NCI-H345 (cell line): ENCODE measurements at regions not wholly inside any gene's neighbourhood (a gene's known extent, or its start where the extent isn't known, plus 50 kb on each side); places are given as distances from the start of the nearest gene placed in this dataset.
A peak's percentile ranks its signal among the peaks of the same experiment; 100 is the strongest.
"Not testable (repeated sequence)": the region's sequence is repeated elsewhere in the genome, so short reads cannot be mapped to it uniquely, and the experiment has no call there.

Experiments used
- DNase-seq: peaks from one replicate; lab custom pipeline; 2025; lab: John Stamatoyannopoulos, UW

DNA sequence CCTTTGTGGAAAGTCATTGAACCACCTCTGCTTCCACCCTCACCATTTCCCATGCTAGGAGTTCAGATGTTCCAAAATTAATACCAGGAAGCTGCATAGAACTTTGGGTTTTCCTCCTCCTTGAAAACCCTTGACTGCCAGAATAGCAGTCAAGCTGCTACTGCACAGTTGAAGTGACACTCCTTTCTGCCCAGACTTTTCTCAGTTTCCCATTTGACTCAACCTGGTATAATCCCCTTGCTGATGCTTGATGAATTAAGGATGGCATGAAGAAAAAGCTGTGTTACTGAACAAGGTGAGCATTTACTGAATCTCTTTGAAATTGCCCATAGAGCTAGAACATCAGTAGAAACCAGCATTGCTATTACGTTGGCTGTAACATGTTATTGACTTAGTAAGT is 286.0 kb downstream of the EDEM1 start:
- DNase-seq: no peak

DNA sequence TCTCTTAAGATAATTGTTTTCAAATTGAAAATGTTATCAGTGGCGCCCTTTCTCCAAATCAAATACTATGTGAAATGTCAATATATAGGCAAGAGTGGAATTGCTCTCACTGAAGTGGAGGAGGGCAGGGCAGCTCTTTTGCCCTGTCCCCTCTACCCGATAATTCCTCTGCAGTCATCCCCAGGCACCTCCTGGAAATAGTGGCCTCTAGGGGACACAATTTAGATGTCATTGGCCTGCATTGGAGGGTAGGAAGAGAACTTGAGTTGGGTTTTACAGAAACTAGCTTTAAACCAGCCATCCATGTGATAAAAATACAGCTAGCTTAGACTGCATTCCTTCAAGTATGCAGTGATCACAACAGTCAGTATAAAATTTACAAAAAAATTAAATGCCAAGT is 288.9 kb downstream of the EDEM1 start:
- no peak for DNase-seq

DNA sequence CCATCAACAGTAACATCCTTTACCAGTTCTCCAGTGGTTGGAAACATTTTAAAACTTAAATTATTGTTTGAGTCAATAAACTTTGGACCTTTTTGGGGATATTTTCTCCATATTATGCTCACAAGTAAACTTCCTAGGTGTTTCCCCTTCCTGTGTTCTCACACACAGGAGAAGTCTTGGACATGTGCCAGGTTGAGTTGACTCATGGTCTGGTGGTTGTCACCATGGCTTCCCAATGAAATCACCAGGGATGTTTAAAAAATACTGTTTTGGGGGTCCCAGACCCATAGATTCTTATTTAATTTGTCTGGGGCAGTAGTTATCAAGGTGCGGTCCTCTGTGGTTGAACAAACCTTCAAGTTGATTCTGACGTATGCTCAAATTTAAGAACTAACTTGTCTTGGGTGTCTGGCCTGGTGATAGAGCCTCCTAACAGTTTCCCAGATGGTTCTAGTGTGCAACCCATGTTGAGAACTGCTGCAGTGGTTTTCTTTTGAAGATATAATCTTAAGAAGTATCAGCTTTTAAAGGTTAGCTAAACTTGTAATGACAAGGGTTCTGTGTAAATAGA is 291.8 kb downstream of the EDEM1 start:
- no peak for DNase-seq

DNA sequence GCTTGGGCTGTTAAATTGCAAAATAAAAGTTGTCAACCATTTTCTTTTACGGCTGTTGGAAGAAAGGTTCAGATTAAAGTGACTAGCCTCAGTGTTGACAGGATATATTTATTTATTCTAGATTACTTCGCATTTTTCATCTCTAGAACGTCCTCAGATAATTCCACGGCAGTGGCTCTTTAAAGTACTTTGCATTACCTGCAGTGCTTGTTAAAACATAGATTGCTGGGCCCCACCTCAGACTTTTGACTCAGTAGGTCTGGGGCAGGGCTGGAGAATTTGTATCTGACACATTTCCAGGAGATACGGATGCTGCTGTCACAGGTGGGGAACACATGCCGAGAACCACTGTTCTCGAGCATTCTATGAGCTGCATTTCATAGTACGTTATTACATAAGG is 292.7 kb downstream of the EDEM1 start:
- no peak for DNase-seq

DNA sequence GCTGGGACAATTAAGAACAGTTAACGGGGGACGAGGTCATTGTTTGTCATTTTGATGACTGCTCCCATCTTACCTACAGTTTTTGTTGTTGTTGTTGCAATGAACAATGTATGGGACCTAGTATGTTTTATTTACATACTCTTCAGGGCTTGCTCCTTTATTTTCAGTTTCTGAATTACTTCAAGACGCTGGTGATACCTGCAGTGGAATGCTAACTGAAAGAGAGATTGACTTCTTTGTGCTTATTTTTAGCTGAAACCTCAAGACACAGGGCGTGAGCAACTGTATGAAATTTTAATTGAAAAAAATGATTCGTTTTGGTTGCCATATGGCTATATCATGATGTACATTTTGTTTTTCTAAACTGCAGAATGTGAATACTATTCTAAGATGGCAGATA is 297.9 kb downstream of the EDEM1 start:
- no peak for DNase-seq

DNA sequence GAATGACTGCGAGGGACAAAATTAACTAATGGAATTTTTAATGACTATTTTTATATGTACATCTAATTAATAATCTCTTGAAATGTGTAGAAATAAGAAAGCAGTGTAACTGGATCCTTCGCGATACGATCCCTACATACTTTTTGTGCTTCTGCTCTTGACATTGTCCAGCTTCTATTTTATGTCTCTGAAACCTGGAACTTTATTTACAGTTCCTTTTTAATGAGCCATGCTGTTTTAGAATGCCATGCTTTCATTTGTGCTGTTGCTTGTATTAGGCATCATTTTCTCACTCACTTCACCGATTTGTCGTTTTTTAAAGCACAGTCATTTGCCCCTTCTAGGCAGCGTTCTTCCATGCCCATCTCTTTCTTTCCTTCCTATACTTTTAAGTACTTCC is 301.3 kb downstream of the EDEM1 start:
- DNase-seq: no peak

DNA sequence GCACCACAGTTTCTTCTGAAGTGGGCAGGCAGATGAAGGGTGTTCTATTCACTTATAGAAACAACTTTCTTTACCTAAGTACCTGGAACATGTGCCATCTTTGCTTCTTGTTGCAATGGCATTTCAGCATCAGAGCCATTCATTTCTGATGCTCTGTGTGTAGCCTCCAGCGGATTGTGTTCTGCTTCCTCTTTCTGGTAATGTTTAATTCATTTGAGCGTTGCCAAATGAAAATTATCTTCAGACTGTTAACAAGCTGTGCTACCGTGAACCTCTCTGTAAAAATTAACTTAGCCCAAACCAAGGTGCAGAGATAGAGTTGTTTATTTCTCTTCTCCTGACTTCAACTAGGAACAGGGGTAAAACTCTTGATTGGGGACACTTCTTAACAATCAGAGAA is 302.0 kb downstream of the EDEM1 start:
- DNase-seq: no peak

DNA sequence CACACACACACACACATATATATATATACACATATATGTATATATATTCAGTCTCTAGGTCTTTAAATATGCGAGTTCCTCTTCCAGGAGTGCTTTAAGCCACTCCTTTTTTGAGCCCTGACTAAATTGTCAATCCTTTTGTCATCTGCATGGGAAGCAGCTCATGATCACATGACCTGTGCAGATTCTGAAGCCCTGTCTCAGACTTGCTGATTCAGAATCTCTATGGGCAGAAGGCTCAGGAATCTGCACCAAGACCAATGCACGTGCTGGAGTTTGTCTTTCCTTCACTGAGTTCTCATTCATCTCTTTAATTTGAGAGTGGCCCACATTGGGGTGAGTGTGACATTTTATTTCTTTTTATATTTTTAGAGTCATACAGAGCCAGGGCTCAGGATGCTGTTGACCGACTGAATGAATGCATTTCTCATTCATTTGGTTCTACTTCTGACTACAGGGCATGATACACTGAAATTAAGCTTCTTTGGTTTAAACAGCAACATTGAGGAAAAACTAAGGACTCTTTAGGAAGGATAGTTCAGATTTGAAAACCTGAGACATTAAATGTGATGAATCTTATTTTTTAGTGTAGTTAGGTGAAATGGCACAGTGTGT is 307.5 kb downstream of the EDEM1 start:
- DNase-seq: no peak

DNA sequence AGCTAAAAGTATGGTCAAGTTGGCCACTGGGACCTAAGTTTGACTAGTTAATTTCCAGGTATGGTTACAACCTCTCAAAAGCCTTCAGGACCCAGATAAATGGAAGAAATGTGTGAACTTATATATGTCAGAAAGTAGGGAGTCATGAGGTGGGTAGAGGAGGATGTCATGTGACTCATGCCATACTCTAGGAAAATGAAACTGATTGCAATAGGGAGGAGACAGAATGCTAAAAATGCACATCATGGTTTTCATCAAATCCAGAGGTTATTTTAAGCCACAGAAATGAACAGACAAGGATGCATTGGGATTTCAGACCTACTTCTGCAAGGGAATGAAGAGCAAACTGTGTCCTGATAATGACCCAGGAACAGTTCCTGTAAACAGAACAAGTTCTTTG is 310.0 kb downstream of the EDEM1 start:
- no peak for DNase-seq

DNA sequence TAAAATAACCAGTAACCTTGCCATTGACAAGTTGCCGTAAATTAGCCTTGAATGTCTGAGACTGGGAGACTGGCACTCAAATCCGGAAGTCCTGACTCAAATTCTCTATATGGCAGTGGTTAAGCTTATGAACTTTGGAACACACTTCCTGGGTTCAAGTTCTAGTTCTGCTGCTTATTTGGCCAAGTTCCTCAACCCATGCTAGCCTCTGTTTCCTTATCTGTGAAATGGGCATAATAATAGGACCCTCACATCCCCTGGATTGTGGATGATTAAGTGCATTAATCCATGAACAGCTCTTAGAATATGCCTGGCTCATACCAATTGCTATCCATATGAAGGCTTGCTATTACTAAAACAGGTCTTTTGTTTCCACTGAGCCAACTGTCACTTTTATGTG is 311.5 kb downstream of the EDEM1 start:
- DNase-seq: no peak

DNA sequence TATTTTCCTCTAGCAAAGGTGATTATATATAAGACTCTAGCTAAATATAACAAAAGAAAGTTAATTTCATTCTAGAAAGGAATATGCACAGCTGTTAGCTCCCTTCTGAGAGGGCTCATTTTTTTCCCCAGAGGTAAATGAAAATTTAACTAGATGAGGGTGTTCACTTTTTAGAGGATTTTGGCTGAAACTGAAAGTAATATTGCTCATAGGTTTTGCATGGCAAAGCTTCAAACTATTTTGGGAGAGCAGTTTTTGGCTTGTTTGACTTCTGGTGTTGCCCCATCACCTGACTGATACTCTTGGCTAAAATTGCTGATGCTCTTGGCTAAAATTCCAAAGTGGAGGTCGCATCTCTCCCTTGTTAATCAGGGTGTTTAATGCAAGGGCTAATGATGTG is 311.9 kb downstream of the EDEM1 start:
- DNase-seq: no peak

DNA sequence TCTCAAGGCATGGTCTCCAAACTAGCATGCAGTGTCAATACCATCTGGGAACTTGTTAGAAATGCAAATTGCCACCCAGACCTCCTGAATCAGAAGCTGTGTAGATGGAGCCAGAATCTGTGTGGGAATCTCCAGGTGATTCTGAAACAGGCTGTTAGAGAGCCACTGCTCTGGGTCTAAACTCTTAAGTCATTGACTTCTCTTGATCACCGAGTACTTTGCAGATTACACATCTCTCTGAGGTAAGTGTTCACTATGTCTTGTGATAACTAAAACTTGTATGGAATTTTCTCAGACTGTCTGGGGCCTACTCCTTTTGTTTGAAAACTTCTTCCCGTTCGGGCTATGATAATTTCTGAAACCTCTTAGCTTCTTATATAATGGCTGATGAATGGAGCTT is 315.6 kb downstream of the EDEM1 start:
- DNase-seq: no peak

DNA sequence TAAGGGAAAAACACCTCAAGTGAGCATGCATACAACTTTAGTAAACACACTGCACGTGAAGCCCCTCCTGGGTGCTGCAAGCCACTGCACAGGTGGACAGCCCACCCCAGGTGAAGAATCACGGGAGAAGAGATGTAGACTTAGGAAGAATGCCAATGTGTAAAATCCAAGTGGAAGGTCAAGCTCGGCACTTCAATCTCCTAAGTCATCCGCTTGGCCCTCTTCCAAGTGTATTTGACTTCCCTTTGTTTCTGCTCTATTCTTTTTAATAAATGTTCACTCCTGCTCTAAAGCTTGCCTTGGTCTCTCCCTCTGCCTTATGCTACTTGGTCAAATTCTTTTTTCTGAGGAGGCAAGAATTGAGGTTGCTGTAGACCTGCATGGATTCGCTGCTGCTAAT is 316.6 kb downstream of the EDEM1 start:
- peak; percentile 15 for DNase-seq

DNA sequence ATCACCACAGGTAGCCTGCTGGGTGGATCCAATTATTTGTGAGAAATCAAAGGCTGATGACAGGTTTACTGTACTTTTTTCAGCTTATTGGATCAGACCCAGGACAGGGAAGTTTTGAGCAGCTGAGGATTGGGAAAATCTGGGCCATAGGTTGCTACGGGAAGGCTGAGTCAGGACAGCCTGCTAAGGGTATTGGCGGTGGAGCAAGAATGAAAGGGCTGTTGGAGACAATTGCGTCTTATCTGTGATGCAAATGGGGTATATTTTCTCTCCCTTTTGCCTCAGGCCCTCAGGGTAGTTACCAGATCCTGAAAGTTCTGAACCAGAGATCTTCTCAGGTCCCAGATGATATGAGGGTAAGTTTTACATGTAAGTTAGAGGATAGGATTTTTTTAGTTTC is 317.7 kb downstream of the EDEM1 start:
- DNase-seq: no peak

DNA sequence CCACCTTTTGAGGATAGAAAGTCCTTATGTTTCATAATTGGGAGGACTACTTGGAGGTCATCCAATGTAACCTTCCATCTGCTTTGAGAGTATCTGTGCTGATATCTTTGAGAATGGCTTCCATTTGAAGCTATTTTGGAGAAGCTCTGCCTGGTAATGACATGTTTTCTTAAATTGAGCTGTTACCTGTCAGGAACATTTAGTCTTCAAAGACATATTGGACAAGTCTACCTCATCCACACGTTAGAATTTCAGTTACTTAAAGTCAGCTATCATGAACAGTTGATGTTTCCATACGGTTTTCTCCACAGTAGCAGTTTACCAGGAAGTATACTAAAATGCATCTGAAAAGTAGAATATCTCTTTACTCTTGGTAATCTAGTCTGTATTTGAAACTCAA is 318.5 kb downstream of the EDEM1 start:
- DNase-seq: no peak

DNA sequence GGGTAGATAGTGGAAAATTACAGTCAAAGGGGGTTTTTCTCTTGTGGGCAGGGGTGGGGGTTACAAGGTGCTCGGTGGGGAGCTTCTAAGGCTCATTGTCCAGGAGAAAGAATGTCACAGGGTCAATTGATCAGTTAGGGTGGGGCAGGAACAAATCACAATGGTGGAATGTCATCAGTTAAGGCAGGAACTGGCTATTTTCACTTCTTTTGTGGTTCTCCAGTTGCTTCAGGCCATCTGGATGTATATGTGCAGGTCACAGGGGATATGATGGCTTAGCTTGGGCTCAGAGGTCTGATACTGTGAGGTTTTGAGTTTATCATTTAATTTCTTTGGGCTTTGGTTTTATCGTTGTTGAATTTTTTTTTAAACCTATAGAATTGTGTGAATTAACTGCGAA is 321.4 kb downstream of the EDEM1 start:
- DNase-seq: not testable (repeated sequence)

DNA sequence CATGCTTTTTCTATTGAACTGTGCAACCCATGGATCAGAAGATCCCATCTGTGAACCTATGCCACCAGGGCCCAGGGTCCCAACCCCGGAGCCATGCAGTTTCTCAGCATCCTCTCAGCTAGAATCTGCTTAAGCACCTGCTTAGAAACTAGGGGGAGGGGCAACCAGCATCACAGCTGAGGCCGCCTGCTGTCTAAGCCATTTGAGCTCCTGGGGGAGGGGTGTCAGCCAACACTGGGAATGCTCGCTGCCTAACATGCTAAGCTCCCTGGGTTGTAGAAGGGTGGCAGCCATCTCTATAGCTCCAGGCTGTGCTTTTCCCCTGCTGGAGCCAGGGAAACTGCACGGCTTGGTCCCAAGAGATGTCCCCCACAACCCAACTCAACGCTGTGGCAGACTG is 322.8 kb downstream of the EDEM1 start:
- DNase-seq: no peak

DNA sequence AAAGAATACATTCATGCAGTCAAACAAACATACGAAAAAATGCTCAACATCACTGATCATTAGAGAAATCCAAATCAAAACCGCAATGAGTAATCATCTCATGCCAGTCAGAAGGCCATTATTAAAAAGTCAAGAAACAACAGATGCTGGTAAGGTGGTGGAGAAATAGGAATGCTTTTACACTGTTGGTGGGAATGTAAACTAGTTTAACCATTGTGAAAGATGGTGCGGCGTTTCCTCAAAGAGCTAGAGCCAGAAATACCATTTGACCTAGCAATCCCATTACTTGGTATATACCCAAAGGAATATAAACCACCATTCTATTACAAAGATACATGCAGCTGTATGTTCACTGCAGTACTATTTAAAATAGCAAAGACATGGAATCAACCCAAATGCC is 330.4 kb downstream of the EDEM1 start:
- no peak for DNase-seq

DNA sequence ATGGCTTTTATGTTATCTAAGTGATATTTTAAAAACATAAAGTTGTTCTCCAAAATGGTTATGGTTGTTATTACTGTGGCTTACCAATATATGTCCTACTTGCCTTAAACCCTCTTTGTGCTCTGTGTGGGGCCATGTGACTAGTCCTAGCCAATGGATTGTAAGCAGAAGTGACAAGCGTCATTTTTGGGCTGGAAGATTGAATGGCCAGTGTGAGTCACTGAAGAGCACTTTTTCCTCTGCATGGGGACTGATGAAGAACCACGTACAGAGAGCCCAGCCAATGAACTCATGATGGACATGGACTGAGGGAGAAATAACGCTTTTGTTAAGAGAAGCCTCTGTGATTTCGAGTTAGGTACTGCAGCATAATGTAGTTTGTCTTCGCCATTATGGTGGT is 332.7 kb downstream of the EDEM1 start:
- DNase-seq: no peak

DNA sequence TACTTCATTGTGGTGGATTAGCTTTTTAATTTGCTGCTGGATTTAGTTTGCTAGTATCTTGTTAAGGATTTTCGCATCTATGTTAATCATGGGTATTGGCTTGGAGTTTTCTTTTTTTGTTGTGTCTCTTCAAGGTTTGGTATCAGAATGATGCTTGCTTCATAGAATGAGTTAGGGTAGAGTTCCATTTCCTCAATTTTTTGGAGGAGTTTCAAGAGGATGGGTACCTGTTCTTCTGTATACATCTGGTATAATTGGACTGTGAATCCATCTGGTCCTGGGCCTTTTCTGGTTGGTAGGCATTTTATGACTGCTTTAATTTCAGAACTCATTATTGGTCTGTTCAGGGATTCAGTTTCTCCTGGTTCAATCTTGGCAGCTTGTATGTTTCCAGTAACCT is 335.6 kb downstream of the EDEM1 start:
- no peak for DNase-seq

DNA sequence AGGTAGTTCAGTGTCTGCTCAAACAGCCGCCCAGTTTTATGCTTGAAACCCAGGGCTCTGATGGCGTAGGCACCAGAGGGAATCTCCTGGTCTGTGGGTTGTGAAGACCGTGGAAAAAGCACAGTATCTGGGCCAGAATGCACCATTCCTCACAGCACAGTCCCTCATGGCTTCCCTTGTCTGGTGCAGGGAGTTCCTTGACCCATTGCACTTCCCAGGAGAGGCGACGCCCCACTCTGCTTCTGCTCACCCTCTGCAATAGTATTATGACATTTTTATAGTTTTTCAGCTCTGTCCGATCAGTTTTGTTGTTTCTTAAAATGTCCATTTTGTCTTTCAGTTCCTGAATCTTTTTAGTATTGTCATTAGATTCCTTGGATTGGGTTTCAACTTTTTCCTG is 343.5 kb downstream of the EDEM1 start:
- DNase-seq: no peak

DNA sequence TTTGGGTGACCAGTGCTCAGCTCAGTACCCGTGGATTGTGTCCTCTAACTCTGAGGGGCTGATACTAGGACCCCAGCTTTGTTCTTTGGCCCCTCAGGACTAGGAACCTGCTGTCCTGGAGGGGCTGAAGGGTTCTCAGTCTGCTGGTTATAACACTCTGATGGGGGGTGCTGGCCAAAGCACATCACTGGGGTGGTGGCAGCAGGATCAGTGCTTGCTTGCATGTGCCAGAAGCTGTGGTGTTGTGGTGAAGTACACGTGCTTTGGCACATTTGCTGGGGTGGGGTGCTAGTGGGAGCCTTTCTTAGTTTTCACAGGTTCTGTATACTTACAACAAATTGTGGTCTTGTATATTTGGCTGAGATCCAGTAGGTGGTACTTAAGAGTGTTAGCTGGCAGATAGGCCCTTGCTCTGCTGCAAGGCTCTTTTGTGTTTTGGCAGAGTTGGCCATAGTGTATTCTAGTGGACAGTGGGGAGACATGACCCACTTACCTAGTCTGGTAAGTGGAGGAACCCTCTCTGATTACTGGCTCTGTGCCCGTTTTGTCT is 344.3 kb downstream of the EDEM1 start:
- DNase-seq: no peak

DNA sequence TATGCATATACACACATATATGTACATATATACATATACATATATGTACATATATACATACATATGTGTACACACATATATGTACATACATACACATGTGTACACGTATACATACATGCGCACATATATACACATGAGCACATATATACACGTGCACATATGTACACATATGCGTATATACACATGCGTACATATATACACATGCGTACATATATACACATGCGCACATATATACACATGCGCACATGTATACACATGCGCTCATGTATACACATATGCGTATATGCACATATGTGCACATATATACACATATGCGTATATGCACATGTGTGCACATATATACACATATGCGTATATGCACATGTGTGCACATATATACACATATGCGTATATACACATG is 353.0 kb downstream of the EDEM1 start:
- no peak for DNase-seq

DNA sequence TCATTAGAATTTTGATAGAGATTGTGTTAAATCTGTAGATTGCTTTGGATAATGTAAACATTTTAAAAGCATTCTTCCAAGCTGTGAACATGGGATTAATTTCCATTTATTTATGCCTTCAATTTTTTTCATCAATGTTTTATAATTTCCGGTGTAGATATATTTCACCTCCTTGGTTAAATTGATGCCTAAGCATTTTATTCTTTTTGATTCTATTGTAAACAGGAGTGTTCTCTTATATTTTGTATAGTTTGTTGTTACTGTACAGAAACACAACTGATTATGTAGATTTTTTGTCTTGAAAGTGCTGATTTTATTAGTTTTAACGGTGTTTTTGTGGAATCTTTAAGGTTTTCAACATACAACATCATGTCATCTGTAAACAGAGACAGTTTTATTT is 355.0 kb downstream of the EDEM1 start:
- DNase-seq: no peak
